Motor neuron (in vitro differentiated cells): ENCODE measurements at regions not wholly inside any gene's neighbourhood (a gene's known extent, or its start where the extent isn't known, plus 50 kb on each side); places are given as distances from the start of the nearest gene placed in this dataset.
A peak's percentile ranks its signal among the peaks of the same experiment; 100 is the strongest.

Source experiments
- ATAC-seq, 8 experiments: fragments of 200-7000 bp; cut with Tn5 transposase; replicated peaks in 6 of 8; 2 replicates each; pipeline ENCODE4 v1.8.0; 2021; ENCODE audit warnings: mild to moderate bottlenecking in 8 of 8, moderate library complexity in 8 of 8
- H3K27ac ChIP-seq, 2 donors: fragments of 250-450 bp; sonication (Bioruptor Pico); 2 replicates each; pipeline ENCODE4 v1.9.0; 2021; ENCODE audit warnings: antibody characterized with exemption in 2 of 2, mild to moderate bottlenecking in 2 of 2, moderate library complexity in 1 of 2
- H3K4me1 ChIP-seq, 2 donors: fragments of 250-450 bp; sonication (Bioruptor Pico); replicated peaks in 1 of 2; 2 replicates each; pipeline ENCODE4 v1.6.1; 2021; ENCODE audit warnings: antibody characterized with exemption in 2 of 2, mild to moderate bottlenecking in 2 of 2, moderate library complexity in 1 of 2
- H3K4me3 ChIP-seq, 5 donors: fragments of 250-450 bp; sonication (Bioruptor Pico); 2 replicates each; pipeline ENCODE4 v1.9.0; 2021; ENCODE audit warnings: antibody characterized with exemption in 5 of 5, mild to moderate bottlenecking in 5 of 5, moderate library complexity in 4 of 5
- WGBS, 10 experiments: fragments of 450-650 bp; shearing (Covaris generic); methylation state at CpG; one replicate each; pipeline ENCODE4 v1.0.0; 2022; 5-methylcytosine and 5-hydroxymethylcytosine counted together
- in situ Hi-C, 9 experiments: fragments of 400-800 bp; cut with MboI; loops; one replicate each; pipeline ENCODE4 v1.15.0; 2021; ENCODE audit warnings: low sequenced_read_pairs in 9 of 9, low pct_unique_long_range_greater_than_20kb in 2 of 9; ENCODE audit not compliant: unreplicated experiment in 9 of 9

DNA sequence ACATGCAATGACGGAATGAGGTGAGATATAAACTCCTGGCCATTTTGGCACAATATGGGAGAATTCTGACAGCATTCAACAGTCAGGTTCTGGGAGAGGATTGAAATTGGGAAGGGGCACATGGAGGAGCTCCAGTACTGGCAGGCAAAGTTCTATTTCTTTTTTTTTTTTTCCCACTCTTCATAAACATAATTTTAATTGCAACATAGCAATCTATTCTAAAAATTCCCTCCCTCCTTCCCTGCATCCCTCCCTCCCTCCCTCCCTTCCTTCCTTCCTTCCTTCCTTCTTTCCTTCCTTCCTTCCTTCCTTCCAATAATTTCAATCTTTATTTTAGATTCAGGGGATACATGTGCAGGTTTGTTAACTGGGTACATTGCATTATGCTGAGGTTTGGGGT is 93.2 kb downstream of the PTCSC3 start:
- 75 to 100% (median 100%) methylated on average over 1 of the region's 1 CpG; no CpG with 5 or more reads in 6 of the 10 experiments for WGBS, 10 experiments
- in situ Hi-C loops = no loop called here
- Histone ChIP-seq H3K4me1 (peaks cover 0 to 8% of the 10 kb centered on the region in 2 donors), H3K27ac (no peak overlapping the region), H3K4me3 (no peak overlapping the region)
- ATAC-seq = no peak

DNA sequence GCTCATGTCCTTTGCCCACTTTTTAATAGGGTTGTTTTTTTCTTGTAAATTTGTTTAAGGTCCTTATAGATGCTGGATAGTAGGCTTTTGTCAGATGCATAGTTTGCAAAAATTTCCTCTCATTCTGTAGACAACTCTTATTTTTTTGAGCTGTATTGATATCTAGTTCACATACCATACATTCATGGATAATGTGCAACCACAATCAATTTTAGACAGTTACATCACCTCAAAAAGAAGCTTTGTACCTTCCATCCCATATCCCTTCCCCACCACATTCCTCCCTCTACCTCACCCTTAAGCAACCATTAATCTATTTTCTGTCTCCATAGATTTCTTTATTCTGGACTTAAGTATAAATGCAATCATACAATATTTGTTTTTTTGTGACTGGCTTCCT is 98.4 kb downstream of the PTCSC3 start:
- Histone ChIP-seq H3K4me3 (no peak overlapping the region), H3K27ac (no peak overlapping the region), H3K4me1 (peaks cover 0 to 4% of the 10 kb centered on the region in 2 donors)
- in situ Hi-C loops = no loop called here
- no peak for ATAC-seq

DNA sequence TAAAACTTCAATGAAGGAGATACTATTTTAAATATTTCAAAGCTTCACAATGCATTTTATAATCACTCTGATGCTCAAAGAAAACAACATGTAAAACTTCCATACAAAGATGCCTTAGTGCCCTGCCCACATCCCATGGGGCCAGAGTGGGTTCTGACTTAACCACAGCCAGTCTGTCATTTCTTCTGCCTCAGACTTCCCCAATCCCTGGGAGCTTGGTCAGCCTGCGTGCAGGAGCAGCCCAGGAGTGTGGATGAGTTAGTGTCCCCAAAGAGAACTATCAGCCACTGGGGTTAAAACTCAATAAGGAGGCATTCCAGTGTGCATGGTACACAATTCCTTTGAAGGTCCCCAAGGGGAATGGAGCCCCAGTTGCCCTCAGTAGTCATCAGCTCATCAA is 100.3 kb downstream of the PTCSC3 start:
- in situ Hi-C loops = no loop called here

DNA sequence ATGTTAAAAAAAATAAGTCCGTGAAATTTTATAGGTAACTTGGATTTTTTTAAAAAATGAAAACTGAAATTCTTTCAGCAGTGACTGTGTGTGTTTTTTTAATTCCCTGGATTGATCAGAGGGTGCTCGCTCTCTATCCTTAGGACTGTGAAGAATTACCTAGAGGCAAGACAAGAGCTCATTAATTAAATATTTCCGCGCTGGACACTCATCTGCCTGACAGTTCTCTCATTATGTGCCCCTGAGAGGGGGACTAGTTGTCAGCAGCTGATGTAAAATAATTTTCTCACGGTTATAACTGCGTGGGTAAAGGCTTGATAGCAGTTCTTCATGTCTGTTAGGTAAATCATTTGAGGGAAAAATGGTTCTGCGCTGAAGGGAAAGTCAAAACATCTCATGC is 101.3 kb downstream of the PTCSC3 start:
- no peak overlapping the region for H3K4me3 ChIP-seq
- H3K4me1 ChIP-seq = peaks cover 4 to 7% of the 10 kb centered on the region in 2 donors
- no peak overlapping the region for H3K27ac ChIP-seq
- in situ Hi-C loops = no loop called here
- 38 to 81% (median 68%) methylated on average over 2 to 7 of the region's 7 CpGs for WGBS, 10 experiments
- peak in 2 of 8 experiments; percentile 32 to 52 for ATAC-seq

More for the DNA sequence above, 100.3 kb downstream of the PTCSC3 start:
- H3K4me1 ChIP-seq = peaks cover under 1 to 4% of the 10 kb centered on the region in 2 donors
- ATAC-seq = no peak
- H3K27ac ChIP-seq = no peak overlapping the region
- no peak overlapping the region for H3K4me3 ChIP-seq
- 63 to 100% (median 88%) methylated on average over 1 of the region's 1 CpG; no CpG with 5 or more reads in 7 of the 10 experiments for WGBS, 10 experiments

DNA sequence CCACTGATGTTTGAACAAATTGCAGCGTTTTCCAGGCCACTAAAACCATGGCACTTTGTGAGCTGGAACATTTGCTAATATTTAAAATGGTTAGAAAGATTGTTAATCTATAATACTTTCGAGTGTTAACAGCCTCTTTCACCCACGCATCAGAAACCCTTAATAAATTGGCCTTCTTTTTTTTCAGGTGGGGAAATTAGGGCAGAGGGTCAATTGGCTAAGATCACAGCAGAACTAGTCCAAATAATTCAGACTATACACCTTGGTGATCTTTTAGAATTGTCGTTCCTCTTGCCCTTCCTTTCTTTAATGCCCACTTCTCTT is 105.8 kb downstream of the PTCSC3 start:
- no peak overlapping the region for H3K27ac ChIP-seq
- 8 to 100% (median 61%) methylated on average over 1 to 4 of the region's 4 CpGs; no CpG with 5 or more reads in 4 of the 10 experiments for WGBS, 10 experiments

DNA sequence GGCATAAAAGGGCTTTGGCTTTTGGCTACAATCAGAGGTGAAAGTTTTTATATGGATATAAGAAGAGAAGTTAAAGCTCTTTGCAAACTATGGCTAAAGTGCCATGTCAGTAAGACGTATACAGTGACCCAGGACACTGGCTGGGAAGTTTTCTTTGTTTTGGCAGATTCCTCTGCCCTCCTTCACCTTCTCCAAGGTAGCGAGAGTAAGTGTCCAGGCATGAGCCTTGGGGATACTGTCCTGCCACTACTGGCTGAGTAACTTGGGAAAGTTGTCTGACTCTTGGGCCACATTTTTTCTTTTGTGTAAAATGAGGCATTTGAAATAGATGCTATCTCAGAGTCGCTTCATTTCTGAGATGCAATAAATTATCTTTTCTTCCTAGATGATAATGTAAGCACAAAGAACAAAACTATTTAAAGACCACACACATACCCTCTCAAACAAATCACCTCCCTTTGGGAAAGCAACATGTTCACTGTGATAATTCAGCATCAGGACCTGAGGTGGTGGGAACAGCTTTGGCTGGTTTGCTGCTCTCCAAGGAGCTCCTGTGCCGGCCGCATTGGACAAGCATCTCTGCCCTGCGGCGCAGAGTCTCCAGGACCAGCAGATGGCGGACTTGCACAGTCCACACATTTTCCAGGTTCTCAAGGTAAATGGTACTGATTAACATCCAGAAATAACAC is 106.3 kb downstream of the PTCSC3 start:
- Histone ChIP-seq H3K4me1 (peaks cover 7 to 27% of the 10 kb centered on the region in 2 donors), H3K27ac (no peak overlapping the region), H3K4me3 (no peak overlapping the region)
- peak; percentile 66 to 95 (median 85) for ATAC-seq
- in situ Hi-C loops = loop anchor here in 3 of 9 experiments (25.0 kb wide), 3 partner anchors 183 to 542 kb away; no protein-coding TSS in a partner anchor
- 0 to 90% (median 26%) methylated on average over 1 to 5 of the region's 8 CpGs; no CpG with 5 or more reads in 2 of the 10 experiments for WGBS, 10 experiments

More for the DNA sequence above, 105.8 kb downstream of the PTCSC3 start:
- Histone ChIP-seq H3K4me1 (peaks cover 10 to 27% of the 10 kb centered on the region in 2 donors), H3K4me3 (no peak overlapping the region)
- in situ Hi-C loops = loop anchor here in 3 of 9 experiments (25.0 kb wide), 3 partner anchors 183 to 542 kb away; no protein-coding TSS in a partner anchor
- no peak for ATAC-seq

DNA sequence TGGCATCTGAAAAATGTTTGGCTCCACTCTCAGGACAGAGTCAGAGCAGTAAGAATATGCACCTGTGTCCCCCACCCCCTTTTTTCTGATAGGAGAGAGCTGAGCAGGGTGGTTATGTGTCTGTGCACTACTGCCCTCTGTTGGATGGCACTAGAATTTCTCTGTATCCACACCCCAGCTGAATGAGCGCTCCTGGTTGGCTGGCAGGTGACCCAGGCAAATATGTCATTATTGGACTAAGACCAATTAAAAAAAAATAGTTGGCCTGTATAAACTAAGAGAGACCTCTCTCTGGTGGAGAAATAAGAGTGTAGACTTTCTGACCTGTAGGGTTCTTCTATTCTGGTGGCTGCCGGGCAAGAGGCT is 107.0 kb downstream of the PTCSC3 start:
- no peak overlapping the region for H3K4me3 ChIP-seq
- H3K4me1 ChIP-seq = peaks cover 6 to 27% of the 10 kb centered on the region in 2 donors
- in situ Hi-C loops = loop anchor here in 3 of 9 experiments (25.0 kb wide), 3 partner anchors 182 to 543 kb away; no protein-coding TSS in a partner anchor
- 0 to 100% (median 33%) methylated on average over 1 to 2 of the region's 2 CpGs; no CpG with 5 or more reads in 3 of the 10 experiments for WGBS, 10 experiments
- ATAC-seq = peak; percentile 36 to 88 (median 65)
- H3K27ac ChIP-seq = no peak overlapping the region

DNA sequence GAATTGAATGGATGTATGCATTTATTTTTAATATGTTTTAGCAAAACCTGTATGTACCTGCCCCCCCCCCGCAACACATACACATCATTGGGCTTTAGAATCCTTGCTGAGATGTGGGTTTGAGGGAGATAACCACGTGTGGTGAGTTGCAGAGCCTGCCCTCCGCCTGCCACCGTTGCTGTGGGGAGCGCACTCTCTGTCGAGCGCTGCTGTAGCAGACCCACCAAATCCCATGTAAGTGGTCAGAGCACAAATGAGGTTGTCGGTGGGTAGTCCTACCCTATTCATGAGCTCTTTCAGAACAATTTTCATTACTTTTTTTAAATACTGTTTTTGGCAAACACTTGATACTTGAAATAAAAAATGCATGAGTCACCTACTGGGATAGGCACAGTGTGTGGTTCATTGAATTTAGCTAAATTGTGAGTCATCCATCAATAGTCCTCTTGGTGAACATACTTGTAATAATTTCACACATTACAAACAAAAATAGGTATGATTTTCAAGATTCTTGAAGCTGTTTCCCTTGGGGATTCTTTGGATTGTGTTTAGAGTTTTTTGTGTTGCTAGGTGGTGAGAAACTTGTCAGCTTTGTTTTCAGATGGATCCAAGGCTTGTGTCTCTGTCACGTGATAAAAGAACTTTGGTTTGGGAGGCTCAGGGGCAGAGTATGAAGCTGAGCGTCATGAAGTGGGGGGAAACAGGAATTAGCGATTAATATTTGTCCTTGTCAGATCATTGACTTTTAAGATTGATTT is 107.6 kb downstream of the PTCSC3 start:
- peak in 6 of 8 experiments; percentile 8 to 71 (median 42) for ATAC-seq
- peaks cover 6 to 27% of the 10 kb centered on the region in 2 donors for H3K4me1 ChIP-seq
- no peak overlapping the region for H3K27ac ChIP-seq
- WGBS, 10 experiments = 37 to 100% (median 73%) methylated on average over 1 to 11 of the region's 11 CpGs; no CpG with 5 or more reads in 2 of the 10 experiments
- no peak overlapping the region for H3K4me3 ChIP-seq
- in situ Hi-C loops = loop anchor here in 3 of 9 experiments (25.0 kb wide), 3 partner anchors 182 to 543 kb away; no protein-coding TSS in a partner anchor

DNA sequence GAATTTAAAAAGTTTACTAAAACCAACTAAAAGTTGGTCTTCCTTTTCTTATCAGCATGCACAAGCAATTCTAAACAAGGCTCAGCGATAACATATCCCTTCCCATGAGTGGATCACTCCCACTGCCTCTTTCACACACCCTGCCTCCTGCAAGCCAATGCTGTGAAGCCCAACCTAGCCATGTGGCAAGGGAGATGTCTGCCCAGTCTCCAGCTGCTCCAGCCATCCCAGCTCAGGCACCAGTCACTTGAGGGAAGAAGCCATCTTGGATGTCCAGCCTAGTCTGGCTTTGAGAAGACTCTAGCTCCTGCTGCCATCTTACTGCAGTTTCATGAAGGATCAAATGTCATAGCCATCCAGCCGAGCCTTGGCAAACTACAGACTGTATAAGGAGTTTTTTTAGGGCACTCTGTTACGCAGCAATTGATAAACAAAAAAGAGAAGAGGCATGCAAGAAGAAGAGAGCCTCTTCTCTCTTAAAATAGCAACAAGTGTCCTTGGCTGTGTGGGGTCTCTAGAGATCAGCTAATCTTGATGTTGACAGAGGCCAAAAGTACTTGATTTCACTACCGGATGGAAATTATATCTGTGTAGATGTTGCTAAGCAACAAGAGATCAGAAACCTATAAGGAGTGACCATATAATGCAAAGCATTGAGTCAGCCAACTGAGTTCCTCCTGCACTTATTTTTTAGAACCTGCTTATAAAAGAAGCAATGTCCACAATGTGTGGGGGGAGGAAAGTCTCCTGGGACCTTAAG is 108.9 kb downstream of the PTCSC3 start:
- in situ Hi-C loops = loop anchor here in 3 of 9 experiments (25.0 kb wide), 3 partner anchors 180 to 545 kb away; no protein-coding TSS in a partner anchor
- H3K4me1 ChIP-seq = peaks cover 6 to 27% of the 10 kb centered on the region in 2 donors
- 25 to 100% (median 76%) methylated on average over 1 to 4 of the region's 4 CpGs for whole genome bisulfite sequencing, 10 experiments
- H3K27ac ChIP-seq = no peak overlapping the region
- no peak overlapping the region for H3K4me3 ChIP-seq
- peak in 1 of 8 experiments; percentile 48 for ATAC-seq

DNA sequence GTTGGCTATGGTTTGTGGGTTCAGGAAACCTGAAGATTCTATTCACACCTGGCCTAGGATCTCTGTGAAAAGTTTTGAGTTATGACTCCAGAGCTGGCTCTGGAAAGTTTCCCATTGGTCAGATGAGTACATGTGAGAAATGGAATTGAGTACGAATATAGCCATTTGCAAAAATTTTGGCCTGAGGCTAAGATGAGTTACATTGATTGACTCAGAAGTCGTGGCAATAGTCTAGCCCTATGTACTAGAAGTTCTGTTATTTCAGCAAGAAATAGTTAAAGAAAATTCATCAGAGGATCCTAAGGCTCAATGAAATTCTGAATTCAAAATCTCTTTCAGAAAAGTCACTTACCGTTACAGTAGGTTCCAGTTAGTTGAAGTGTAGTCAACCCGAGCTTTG is 109.9 kb downstream of the PTCSC3 start:
- in situ Hi-C loops = loop anchor here in 3 of 9 experiments (25.0 kb wide), 3 partner anchors 179 to 546 kb away; no protein-coding TSS in a partner anchor
- no peak for ATAC-seq
- 21 to 100% (median 93%) methylated on average over 1 to 4 of the region's 4 CpGs; no CpG with 5 or more reads in 1 of the 10 experiments for WGBS, 10 experiments
- peaks cover 6 to 27% of the 10 kb centered on the region in 2 donors for H3K4me1 ChIP-seq
- H3K4me3 ChIP-seq = no peak overlapping the region
- H3K27ac ChIP-seq = no peak overlapping the region

DNA sequence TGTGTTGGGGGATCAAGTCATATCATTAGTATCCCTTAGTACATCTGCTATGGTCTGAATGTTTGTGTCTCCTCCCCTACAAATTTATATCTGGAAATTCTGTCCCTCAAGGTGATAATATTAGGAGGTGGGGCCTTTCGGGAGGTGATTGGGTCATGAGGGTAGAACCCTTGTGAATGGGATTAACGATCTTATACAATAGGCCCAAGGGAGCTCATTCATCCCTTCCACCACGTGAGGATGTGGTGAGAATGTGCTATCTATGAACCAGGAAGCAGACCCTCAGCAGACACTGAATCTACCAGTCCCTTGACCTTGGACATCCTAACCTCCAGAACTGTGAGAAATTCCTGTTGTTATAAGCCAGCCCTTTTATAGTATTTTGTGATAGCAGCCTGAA is 110.7 kb downstream of the PTCSC3 start:
- H3K4me1 ChIP-seq = peaks cover 6 to 23% of the 10 kb centered on the region in 2 donors
- H3K4me3 ChIP-seq = no peak overlapping the region
- no peak overlapping the region for H3K27ac ChIP-seq
- WGBS, 10 experiments = 0 to 90% (median 55%) methylated on average over 1 to 3 of the region's 3 CpGs; no CpG with 5 or more reads in 4 of the 10 experiments
- in situ Hi-C loops = loop anchor here in 3 of 9 experiments (25.0 kb wide), 3 partner anchors 179 to 546 kb away; no protein-coding TSS in a partner anchor
- ATAC-seq = no peak

DNA sequence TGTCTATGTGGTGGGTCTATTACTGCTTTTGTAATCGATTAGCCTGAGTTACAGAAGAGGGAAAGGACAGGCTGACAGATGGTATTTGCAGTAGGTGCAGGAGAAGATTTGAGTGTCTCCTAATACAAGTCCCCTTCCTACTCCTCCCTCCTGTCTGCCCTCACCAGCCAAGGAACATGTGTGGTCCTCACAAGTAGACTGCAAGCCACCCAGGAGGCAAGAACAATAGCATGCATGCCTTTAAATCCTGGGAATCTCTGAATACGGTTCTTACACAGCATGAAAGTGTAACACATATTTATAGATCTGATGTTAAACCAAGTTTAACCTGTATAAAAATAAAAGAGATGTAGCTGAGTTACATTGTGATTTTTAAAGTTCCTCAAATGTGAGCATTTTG is 117.0 kb downstream of the PTCSC3 start:
- H3K4me3 ChIP-seq = no peak overlapping the region
- in situ Hi-C loops = loop anchor here in 3 of 9 experiments (25.0 kb wide), 3 partner anchors 172 to 553 kb away; no protein-coding TSS in a partner anchor
- peaks cover 0 to 8% of the 10 kb centered on the region in 2 donors for H3K4me1 ChIP-seq
- no peak overlapping the region for H3K27ac ChIP-seq
- 0 to 22% (median 4%) methylated on average over 1 to 2 of the region's 2 CpGs; no CpG with 5 or more reads in 4 of the 10 experiments for WGBS, 10 experiments
- no peak for ATAC-seq
